Right hindlimb (tissue), 1 donor: ENCODE measurements at regions not wholly inside any gene's neighbourhood (a gene's known extent, or its start where the extent isn't known, plus 50 kb on each side); places are given as distances from the start of the nearest gene placed in this dataset.
"Not testable (repeated sequence)": the region's sequence is repeated elsewhere in the genome, so short reads cannot be mapped to it uniquely, and the experiment has no call there.

Source experiments
- DNase-seq: peaks from one replicate; pipeline ENCODE4 v3.0.0-alpha.2; 2018

- DNase-seq = peak; percentile 64
These were observed 210.4 kb downstream of the LAT start for GRCh38 chr16:29195116-29195872.

- not testable (repeated sequence) for DNase-seq
These were observed 209.5 kb downstream of the LAT start for GRCh38 chr16:29194185-29194844.

- DNase-seq = not testable (repeated sequence)
These were observed 208.8 kb downstream of the LAT start for GRCh38 chr16:29193634-29194033.

- not testable (repeated sequence) for DNase-seq
These were observed 208.4 kb downstream of the LAT start for GRCh38 chr16:29193248-29193574.

- peak; percentile 21 for DNase-seq
These were observed 207.7 kb downstream of the LAT start for GRCh38 chr16:29192329-29193247.

- DNase-seq = peak; percentile 8
These were observed 206.9 kb downstream of the LAT start for GRCh38 chr16:29191636-29192180.

- peak; percentile 72 for DNase-seq
These were observed 205.9 kb downstream of the LAT start for GRCh38 chr16:29190553-29191431.

- DNase-seq = peak; percentile 11
These were observed 204.0 kb downstream of the LAT start for GRCh38 chr16:29188806-29189205.

- peak; percentile 86 for DNase-seq
These were observed 201.7 kb downstream of the LAT start for GRCh38 chr16:29186306-29187220.

GRCh38 chr16:29185872-29186271 is 201.0 kb downstream of the LAT start:
- not testable (repeated sequence) for DNase-seq

- DNase-seq = peak; percentile 68
These were observed 200.0 kb downstream of the LAT start for GRCh38 chr16:29184738-29185438.

- peak; percentile 20 for DNase-seq
These were observed 198.4 kb downstream of the LAT start for GRCh38 chr16:29182940-29183868.

GRCh38 chr16:29182501-29182900 is 197.6 kb downstream of the LAT start:
- peak; percentile 16 for DNase-seq

GRCh38 chr16:29181921-29182411 is 197.1 kb downstream of the LAT start:
- peak; percentile 6 for DNase-seq

GRCh38 chr16:29181254-29181780 is 196.5 kb downstream of the LAT start:
- not testable (repeated sequence) for DNase-seq

GRCh38 chr16:29180206-29180600 is 195.4 kb downstream of the LAT start:
- DNase-seq = not testable (repeated sequence)

- DNase-seq = not testable (repeated sequence)
These were observed 194.8 kb downstream of the LAT start for GRCh38 chr16:29179401-29180205.
